ENCODE measurements at regions not wholly inside any gene's neighbourhood (a gene's known extent, or its start where the extent isn't known, plus 50 kb on each side); places are given as distances from the start of the nearest gene placed in this dataset.
"Not testable (repeated sequence)": the region's sequence is repeated elsewhere in the genome, so short reads cannot be mapped to it uniquely, and the experiment has no call there.

- no peak for FAIRE-seq
Observed at GRCh38 chr12:58009405-58010195, 68.2 kb downstream of the ATP23 start.

GRCh38 chr12:58011676-58012075 is 70.3 kb downstream of the ATP23 start:
- no peak for FAIRE-seq

DNA sequence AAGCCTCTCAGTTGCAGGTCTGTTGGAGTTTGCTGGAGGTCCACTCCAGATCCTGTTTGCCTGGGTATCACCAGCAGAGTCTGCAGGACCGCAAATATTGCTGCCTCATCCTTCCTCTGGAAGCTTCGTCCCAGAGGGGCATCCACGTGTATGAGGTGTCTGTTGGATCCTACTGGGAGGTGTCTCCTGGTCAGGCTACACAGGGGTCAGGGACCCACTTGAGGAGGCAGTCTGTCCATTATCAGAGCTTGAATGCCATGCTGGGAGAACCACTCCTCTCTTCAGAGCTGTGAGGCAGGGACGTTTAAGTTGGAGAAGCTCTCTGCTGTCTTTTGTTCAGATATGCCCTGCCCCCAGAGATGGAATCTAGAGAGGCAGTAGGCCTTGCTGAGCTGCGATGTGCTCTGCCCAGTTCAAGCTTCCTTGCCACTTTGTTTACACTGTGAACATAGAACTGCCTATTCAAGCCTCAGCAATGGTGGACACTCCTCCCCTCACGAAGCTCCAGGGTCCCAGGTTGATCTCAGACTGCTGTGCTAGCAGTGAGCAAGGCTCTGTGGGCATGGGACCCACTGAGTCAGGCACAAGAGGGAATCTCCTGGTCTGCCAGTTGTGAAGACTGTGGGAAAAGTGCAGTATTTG is 81.1 kb downstream of the ATP23 start:
- not testable (repeated sequence) for FAIRE-seq

GRCh38 chr12:58025431-58025830 is 84.1 kb downstream of the ATP23 start:
- no peak for FAIRE-seq

DNA sequence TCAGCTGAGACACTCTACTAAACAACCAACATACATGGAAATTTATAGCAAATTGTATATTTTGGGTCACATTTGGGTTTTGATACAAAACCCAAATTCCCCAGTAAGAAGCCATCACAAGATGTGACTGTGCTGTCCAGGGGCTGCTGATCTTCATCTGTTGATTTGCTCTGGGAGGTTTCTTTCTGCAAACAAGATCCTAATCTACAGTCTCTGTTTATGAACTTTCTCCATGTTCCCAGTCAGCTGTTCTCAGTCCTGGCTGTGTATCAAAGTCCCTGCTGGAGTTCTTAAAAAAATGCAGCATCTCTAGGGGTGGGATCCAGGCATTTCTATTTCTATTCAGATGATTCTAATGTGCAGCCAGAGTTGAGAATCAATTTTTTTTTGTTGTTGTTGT is 85.1 kb downstream of the ATP23 start:
- no peak for FAIRE-seq

GRCh38 chr12:58026897-58027891 is 85.8 kb downstream of the ATP23 start:
- FAIRE-seq, result no peak

DNA sequence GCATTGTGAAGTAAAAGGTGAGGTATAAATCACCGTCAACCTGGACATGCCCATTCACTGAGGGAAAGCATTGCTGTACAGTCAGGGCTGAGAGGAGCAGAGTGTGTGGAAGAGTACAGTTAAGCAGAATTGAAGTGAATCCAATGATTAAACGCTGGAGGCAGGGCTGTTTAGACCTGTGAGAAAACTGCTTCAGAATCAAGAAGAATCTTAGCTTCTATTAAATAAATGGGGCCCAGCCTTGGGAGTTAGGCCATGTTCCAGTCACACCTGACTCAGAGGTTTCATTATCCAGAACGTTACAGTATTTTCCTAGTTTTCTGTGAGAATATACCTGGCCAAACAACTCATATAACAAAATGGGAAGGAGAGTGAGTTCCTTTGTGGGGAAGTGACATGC is 86.9 kb downstream of the ATP23 start:
- no peak for FAIRE-seq

DNA sequence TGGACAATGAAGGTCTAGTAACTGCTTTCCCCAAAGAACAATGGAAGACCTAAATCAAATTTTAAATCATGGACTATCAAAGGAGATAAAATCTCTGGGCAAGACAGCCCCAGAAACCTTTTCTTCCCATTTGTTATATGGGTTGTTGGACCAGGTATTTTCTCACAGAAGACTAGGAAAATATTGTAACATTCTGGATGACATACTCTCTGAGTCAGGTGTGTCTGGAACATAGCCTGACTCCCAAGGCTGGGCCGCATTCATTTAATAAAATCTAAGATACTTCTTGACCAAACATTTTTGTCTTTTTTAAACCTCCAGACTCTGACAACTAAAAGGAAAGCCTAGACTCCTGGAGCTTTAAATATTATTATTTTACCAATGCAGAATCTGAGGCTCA is 87.9 kb downstream of the ATP23 start:
- FAIRE-seq, result no peak

DNA sequence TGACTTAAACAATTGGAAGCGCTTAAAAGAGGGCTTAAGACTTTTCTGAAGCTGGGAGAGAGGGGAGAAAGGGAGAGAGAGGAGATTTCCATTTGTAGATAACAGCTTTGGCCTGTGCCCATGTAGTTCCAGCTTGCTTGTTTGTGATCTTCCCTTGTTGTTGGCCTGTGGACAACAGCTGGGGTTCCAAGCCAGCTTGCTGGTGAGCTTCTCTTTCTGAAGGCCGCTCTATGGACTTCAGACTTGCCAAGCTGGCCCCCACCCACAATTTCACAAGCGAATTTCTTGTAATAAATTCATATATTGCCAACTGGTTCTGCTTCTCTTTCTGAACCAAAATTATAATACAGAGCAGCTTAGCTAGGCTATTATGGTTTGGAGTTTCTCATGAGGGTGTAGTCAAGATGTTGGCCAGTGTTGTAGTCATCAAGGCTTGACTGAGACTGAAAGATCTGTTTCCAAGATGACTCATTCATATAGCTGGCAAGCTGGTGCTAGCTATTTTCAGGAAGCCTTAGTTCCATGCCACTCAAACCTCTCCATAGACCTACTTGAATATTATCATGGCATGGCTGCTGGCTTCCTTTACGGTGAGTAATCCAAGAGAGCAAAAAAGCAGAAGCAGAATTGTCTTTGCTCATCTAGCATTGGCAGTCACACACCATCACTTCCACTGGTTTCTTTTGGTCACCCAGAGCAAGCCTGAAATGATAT is 89.4 kb downstream of the ATP23 start:
- FAIRE-seq, result no peak

GRCh38 chr12:58032156-58032555 is 90.8 kb downstream of the ATP23 start:
- FAIRE-seq, result no peak

- no peak for FAIRE-seq
Observed at GRCh38 chr12:58033831-58034230, 92.5 kb downstream of the ATP23 start.

DNA sequence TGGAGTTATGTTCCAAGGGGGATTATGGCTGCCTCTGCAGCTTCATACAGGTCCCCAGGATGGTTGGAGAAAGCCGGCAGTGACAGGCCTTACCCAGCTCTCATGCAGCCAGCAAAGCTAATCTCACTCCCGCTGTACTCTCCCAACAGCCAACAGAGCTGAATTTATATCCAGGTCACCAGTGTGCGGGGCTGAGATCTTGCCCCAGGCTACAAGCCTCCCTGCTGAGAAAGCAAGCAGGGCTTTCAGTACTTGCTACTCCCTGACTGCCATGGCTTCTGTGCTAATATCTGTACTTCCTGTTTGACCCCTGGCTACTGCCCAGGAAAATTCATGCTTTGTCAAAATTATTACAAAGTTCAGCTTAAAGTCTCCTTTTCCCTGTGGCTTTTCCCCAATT is 92.9 kb downstream of the ATP23 start:
- FAIRE-seq, result no peak

GRCh38 chr12:58034712-58035111 is 93.3 kb downstream of the ATP23 start:
- no peak for FAIRE-seq

GRCh38 chr12:58041441-58041840 is 100.1 kb downstream of the ATP23 start:
- no peak for FAIRE-seq

GRCh38 chr12:58044966-58045365 is 103.6 kb downstream of the ATP23 start:
- no peak for FAIRE-seq

DNA sequence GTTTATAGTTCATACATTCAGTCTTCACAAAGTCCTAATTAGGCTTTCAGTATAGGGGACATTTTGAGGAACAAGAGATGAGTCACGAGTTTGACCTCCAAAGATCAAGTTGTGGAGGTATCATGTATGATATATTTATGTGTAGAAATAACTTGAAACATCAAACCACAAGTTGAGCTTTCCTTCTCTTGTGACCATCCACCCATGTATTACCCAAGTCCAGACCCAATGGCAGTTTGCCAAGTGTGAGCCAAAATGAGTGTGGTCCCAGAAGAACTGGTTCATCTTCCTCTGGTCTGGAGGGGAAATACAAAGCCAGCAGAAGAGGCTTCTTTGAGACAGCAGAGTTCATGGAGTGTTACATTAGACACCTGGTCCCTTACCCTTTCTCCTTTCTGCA is 104.9 kb downstream of the ATP23 start:
- FAIRE-seq, result no peak

- FAIRE-seq, result no peak
Observed at GRCh38 chr12:58051378-58051777, 110.0 kb downstream of the ATP23 start.

- FAIRE-seq, result no peak
Observed at GRCh38 chr12:58064666-58065065, 123.3 kb downstream of the ATP23 start.

- FAIRE-seq, result no peak
Observed at GRCh38 chr12:58066296-58066695, 124.9 kb downstream of the ATP23 start.

- FAIRE-seq, result no peak
Observed at GRCh38 chr12:58067610-58068387, 126.4 kb downstream of the ATP23 start.

DNA sequence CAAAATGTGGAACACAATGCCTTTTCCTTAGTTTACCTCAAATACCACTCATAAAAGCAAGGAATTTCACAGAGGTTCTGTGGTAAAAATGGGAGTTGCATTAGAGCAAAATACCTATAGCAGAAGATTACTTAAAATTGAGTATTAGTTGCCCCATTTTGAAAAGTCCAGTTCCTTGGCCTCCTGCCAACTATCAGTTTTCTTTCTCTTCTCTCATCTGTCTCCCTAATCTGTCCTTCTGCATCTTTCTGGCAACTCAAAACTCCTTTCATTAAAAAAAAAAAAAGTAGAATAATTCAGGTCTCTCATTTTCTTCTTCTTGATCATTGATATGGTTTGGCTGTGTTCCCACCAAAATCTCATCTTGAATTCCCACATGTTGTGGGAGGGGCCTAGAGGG is 127.3 kb downstream of the ATP23 start:
- no peak for FAIRE-seq
